Fibroblast of lung (primary cell): ENCODE measurements at regions not wholly inside any gene's neighbourhood (a gene's known extent, or its start where the extent isn't known, plus 50 kb on each side); places are given as distances from the start of the nearest gene placed in this dataset.

ENCODE experiments used
- CTCF ChIP-seq, 2 donors: IDR thresholded peaks in 1 of 2; conservative IDR thresholded peaks in 1 of 2; 1 replicate in 1 of 2; 2 replicates in 1 of 2; pipeline ENCODE4 v1.5.1; 2011 to 2012; ENCODE audit warnings: low read length in 2 of 2, control low read depth in 1 of 2, inconsistent platforms in 1 of 2, low read depth in 1 of 2, mild to moderate bottlenecking in 1 of 2
- EZH2 ChIP-seq: IDR thresholded peaks from 2 replicates; pipeline ENCODE4 v1.5.1; 2012; ENCODE audit warnings: low read length, control low read depth, mild to moderate bottlenecking; ENCODE audit errors: missing control alignments

- TF ChIP-seq CTCF (conservative IDR thresholded peaks at IDR 0.05 in 1 of 2, IDR thresholded peaks at IDR 0.05 in 1 of 2; ENCODE audit: low read depth in 1 of 2, low read length in 2 of 2) (no peak), EZH2 (no peak)
Observed at GRCh38 chr3:72413228-72413627, 435.0 kb downstream of the SHQ1 start.
